Inferior parietal cortex (tissue), 1 donor: ENCODE measurements at regions not wholly inside any gene's neighbourhood (a gene's known extent, or its start where the extent isn't known, plus 50 kb on each side); places are given as distances from the start of the nearest gene placed in this dataset.
"Not testable (repeated sequence)": the region's sequence is repeated elsewhere in the genome, so short reads cannot be mapped to it uniquely, and the experiment has no call there.

Source experiments
- DNase-seq: peaks from one replicate; pipeline ENCODE4 v3.0.0-alpha.2; 2016; ENCODE audit errors: extremely low spot score

DNA sequence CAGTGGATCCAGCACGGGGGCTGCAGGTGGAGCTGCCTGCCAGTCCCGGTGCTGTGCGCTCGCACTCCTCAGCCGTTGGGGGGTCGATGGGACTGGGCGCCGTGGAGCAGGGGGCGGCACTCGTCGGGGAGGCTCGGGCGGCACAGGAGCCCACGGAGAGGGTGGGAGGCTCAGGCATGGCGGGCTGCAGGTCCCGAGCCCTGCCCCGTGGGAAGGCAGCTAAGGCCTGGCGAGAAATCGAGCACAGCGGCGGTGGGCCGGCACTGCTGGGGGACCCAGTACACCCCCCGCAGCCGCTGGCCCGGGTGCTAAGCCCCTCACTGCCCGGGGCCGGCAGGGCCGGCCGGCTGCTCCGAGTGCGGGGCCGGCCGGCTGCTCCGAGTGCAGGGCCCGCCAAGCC lies 52.3 kb upstream of the MARK1 start:
- not testable (repeated sequence) for DNase-seq

- DNase-seq, result not testable (repeated sequence)
Observed at GRCh38 chr1:220475141-220475540, 52.8 kb upstream of the MARK1 start.

DNA sequence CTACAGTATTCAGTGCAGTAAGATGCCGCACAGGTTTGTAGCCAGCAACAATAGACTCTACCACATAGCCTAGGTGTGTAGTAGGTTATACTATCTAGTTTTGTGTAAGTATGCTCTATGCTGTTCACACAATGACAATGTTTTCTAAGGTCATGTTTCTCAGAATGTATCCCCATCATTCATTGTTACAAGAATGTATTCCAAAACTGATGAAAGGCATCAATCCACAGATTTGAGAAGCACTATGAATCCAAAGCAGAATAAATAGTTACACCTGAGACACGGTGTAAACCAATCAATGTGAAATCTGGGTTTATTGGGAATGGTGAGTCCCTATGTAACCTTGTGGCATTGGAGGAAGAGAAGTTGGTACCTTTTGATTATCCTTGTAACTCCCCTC lies 54.5 kb upstream of the MARK1 start:
- DNase-seq, result no peak

- DNase-seq, result no peak
Observed at GRCh38 chr1:220462752-220463151, 65.2 kb upstream of the MARK1 start.

- no peak for DNase-seq
Observed at GRCh38 chr1:220458936-220459335, 69.0 kb upstream of the MARK1 start.

DNA sequence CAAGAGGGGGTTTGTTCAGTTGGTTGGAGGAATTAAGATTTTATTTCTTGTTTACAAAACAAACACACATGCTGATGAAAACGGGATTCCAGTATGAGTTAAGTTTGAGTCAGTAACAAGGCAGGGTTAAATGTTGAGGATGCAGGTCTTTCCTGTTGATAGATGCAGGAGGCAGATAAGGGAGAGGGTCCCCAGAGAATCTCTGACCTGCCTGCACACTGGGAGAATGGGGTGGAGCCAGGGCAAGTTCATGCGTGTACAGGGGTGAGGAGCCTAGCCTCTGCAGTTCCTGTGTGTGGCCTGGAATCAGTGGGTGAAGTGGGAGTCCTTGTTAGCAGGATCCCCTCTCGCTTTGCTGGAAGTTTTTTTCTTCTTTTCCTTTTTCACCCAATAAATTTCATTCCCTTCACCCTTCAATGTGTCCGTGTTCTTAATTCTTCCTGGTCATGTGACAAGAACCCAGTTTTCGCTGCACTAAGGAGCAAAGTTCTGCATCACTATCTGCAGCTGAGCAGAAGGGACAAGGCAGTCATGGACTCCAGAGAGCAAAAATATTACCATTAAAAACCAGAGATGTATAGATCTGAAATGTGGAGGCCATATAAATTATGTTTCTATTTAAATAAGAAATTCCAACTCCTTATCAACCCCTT lies 69.9 kb upstream of the MARK1 start:
- no peak for DNase-seq

- DNase-seq, result no peak
Observed at GRCh38 chr1:220455559-220455958, 72.4 kb upstream of the MARK1 start.

DNA sequence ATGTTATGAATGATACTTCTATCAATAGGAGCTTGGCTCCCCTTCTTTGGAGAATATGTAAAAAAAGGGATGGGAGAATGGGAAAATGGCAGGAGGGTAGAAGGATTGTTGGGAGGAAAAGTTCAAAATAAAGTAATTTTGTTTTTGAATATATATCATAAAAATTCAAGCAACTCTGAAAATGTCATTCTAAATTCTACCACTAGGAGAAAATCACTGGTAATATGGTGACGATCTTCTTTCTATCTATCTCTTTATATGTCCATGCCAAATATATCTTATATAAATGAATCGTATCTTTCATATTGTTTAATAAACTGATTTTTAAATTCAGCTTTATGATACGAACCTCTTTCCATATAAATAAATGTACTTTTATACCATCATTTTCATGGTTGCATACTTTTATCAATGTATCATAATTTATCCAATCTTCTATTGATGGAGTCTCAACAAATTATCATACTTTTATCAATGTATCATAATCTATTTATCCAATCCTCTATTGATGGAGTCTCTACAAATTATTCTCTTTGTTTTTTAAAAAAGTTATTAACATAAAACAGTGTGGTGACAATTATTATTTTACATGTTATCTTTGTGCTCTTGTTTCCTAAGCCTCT lies 73.7 kb upstream of the MARK1 start:
- DNase-seq, result no peak

- DNase-seq, result no peak
Observed at GRCh38 chr1:220453371-220453770, 74.6 kb upstream of the MARK1 start.

DNA sequence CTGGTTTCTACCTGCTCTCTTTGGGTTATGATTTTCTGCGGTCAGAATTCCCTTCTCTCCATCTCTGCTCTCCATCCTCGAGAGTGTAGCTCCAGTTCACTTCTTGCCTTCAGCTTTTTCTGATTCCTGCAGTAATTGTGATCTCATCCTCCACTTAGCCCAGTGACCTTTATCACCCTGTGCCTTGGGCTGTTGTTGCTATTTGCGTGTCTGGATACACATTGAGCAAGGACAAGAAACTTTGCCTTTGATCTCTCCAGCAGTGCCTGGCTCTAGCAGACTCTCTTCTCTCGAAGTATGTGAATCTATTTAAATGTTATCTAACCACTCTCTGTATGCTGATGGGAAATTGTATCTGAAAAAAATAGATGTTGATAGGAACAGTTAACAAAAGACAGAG lies 76.4 kb upstream of the MARK1 start:
- no peak for DNase-seq

DNA sequence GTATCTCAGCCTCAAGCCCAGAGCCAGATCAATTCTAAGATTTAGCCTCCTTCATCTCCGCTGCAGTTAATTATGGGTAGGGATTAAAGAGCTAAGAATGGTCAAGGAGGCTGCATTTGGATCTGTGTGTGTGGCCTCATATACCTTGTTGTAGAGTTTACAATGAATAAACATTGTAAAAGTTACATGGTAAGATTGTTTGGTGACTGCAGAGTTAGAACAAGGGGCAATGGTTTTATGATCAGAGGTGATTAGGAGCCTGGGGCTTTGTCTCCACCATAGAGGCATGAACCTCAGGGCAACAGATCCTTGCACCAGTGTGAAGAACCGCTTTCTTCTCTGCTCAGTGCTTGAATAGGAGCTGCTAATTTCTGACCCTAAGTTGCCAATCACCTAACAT lies 77.0 kb upstream of the MARK1 start:
- no peak for DNase-seq

GRCh38 chr1:220448217-220448616 lies 79.7 kb upstream of the MARK1 start:
- DNase-seq, result no peak

- DNase-seq, result not testable (repeated sequence)
Observed at GRCh38 chr1:220444586-220444985, 83.3 kb upstream of the MARK1 start.

DNA sequence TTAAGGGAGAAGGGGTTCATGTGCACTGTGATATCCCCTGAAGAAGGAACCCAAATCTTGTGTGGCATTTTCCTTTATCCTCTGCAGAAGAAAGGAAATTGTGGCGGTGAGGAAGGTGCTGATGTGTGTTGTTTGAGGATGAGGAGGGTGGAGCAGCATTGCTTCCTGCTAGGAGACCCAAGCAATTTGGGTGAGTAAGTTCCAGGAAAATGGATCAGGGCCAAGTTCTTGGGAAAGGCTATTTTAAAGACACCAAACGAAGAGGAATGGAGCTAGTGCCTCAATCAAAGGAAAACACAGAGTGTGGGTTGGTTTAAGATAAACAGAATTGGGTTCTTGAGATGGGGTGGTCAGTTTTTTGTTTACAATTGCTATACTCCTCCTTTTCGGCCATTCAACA lies 86.7 kb upstream of the MARK1 start:
- no peak for DNase-seq

- no peak for DNase-seq
Observed at GRCh38 chr1:220438741-220439140, 89.2 kb upstream of the MARK1 start.

GRCh38 chr1:220432408-220432807 lies 95.5 kb upstream of the MARK1 start:
- no peak for DNase-seq

DNA sequence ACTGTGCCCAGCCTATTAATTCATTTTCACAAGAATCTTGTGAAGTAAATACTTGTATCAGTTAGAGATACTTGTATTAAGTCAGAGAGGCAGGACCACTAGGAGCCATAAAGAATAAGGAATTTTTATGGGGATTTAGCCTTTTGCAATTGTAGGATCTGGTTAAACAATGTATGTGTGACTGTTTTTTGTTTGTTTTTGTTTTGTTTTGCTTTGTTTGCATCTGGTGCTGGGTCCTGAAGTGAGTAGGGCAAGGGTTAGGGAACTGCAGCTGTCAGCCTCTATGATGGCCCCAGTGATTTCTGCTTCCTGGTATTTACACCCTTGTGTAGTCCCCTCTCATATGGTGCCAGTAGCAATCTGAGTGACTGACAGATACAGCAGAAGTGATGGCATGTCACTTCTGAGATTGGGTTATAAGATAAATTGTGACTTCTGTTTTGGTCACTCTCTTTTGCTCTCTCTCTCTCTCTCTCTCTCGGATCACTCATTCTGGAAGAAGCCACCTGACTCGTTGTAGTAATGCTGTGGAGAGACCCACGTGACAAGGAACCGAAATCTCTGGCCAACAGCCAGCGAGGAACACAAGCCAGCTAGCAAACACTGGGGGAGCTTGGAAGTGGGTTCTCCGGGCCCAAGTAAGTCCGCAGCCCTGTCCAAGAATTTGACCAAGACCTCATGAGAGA lies 96.2 kb upstream of the MARK1 start:
- DNase-seq, result no peak

GRCh38 chr1:220430586-220430985 lies 97.3 kb upstream of the MARK1 start:
- DNase-seq, result no peak

DNA sequence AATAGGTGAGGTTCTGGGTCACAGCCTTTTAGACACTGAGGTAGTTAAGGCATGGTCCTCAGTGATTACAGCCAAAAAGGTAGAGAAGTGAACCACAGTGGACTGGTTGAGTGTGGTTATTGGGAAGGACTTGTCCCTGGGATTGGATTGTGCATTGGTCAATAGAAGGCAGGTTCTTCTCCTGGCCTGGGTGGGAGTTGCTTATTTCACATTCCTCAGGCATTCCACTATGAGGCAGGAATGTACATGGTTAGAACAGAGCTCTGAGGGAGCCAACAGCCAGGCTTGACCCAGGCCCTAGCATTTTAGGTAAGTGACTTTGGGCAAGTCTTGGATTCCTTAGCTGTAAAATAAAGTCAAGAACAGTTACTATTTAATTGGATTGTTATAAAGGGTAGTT lies 97.9 kb upstream of the MARK1 start:
- no peak for DNase-seq

DNA sequence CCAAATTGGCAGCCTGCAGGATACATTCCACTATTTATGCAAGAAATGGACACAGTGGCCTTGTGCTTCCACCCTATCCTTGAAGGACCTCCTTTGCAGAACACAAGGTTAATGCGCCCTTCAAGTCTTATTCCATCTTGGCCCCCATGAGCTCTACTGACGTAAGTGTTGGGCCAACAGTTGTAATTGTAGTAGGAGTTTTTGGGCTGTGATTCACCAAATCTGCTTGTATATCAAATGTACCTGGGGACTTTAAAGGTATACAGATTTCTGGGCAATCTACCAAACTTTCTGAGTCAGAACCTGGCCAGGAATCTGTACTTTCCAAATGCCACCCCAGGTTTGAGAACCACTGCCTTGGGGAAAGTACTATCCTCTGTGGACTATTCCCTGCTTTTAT lies 100.9 kb upstream of the MARK1 start:
- no peak for DNase-seq

GRCh38 chr1:220425852-220426251 lies 102.1 kb upstream of the MARK1 start:
- DNase-seq, result no peak

DNA sequence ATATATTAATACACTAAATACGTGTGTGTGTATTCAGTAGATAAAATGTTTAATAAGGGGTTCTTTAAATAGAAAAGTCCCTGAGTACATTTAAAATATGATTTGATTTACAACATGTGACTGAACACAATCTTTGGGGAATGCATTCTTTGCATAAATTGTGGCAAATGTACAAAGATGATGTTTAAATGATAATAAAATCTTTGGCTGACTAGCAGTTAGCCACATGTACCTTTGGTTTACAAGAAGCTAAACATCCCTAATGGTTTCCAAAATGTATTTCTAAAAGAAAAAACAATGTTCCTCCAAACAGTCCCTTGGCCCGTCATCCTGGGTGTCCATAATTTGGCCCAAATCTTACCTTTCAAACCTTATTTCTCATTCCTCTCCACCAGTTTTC lies 106.4 kb upstream of the MARK1 start:
- no peak for DNase-seq

- DNase-seq, result no peak
Observed at GRCh38 chr1:220420726-220421125, 107.2 kb upstream of the MARK1 start.
